ENCODE measurements at regions not wholly inside any gene's neighbourhood (a gene's known extent, or its start where the extent isn't known, plus 50 kb on each side); places are given as distances from the start of the nearest gene placed in this dataset.

GRCh38 chr15:70165716-70166284 lies 68.1 kb upstream of the TLE3 start:
- no TSS peak for BruUV-seq (replicated peaks)
- DNase-seq (ENCODE audit: extremely low read depth in 1 of 4, low spot score in 3 of 4) (no peak), FAIRE-seq (no peak), ATAC-seq (peak; percentile 42; the same call in 2 of the 3 replicates)
- no peak overlapping the region for H3K27ac ChIP-seq (ENCODE audit: extremely low read depth, low read depth, low read length)
- H3K4me3 ChIP-seq = no peak overlapping the region
- H3K9me3 ChIP-seq (replicated peaks; ENCODE audit: control insufficient read depth, insufficient read depth, low read depth, low read length) = no peaks in the 10 kb centered on the region
- whole genome bisulfite sequencing (ENCODE audit: insufficient coverage, low coverage, missing lambda C conversion rate) = 15% methylated on average over 10 of the region's 10 CpGs
- no peaks in the 10 kb centered on the region for H3K79me2 ChIP-seq (ENCODE audit: control insufficient read depth, insufficient read depth, low read length)
- H3K4me1 ChIP-seq (replicated peaks in 1 of 2; ENCODE audit: control insufficient read depth in 2 of 2, insufficient read depth in 2 of 2, low read length in 2 of 2) = no peaks in the 10 kb centered on the region
- no peak overlapping the region for H3K4me2 ChIP-seq (ENCODE audit: insufficient read depth, low read length)
- peaks cover 3 to 66% of the 10 kb centered on the region in 2 experiments; a peak in 3 of 5 replicates for H3K27me3 ChIP-seq (ENCODE audit: control insufficient read depth in 2 of 2, insufficient read depth in 2 of 2, low read length in 2 of 2)
- 0 out of 2 replicates have a peak, but pooled peaks cover 4% of the 10 kb centered on the region for H4K20me1 ChIP-seq (replicated peaks; ENCODE audit: control insufficient read depth, insufficient read depth, low read length)
- no peaks in the 10 kb centered on the region for H3K9me1 ChIP-seq (ENCODE audit: control insufficient read depth, insufficient read depth, low read length)
- POLR2A ChIA-PET = no interaction called here
- in situ Hi-C loops (cut with MboI) (no loop called here), intact Hi-C loops (cut with micrococcal nuclease) (no loop called here)
- CTCF ChIA-PET (ENCODE audit: low intra/inter-chr PET ratio) = no interaction called here
- no peak for TF ChIP-seq SRF (CRISPR knock-in tag; IDR thresholded peaks at IDR 0.05)
- no peak for TF ChIP-seq PBX2 (CRISPR knock-in tag; IDR thresholded peaks at IDR 0.05; ENCODE audit: low read depth)
- TF ChIP-seq PBX2 (tag; conservative IDR thresholded peaks at IDR 0.05; ENCODE audit: low read depth) = peak; percentile 87
- H3K9ac ChIP-seq (ENCODE audit: insufficient read depth in 1 of 2, low read depth in 2 of 2, low read length in 2 of 2) = no peak overlapping the region
- H3K36me3 ChIP-seq (ENCODE audit: control insufficient read depth, insufficient read depth, low read length) = no peaks in the 10 kb centered on the region
- no peak overlapping the region for H2AFZ ChIP-seq (ENCODE audit: low read depth, low read length)
